PC-3 (cell line): ENCODE measurements at regions not wholly inside any gene's neighbourhood (a gene's known extent, or its start where the extent isn't known, plus 50 kb on each side); places are given as distances from the start of the nearest gene placed in this dataset.

Experiments used
- ATAC-seq: fragments of 200-7000 bp; cut with Tn5 transposase; 2 replicates; pipeline ENCODE4 v1.9.1; 2020; ENCODE audit warnings: mild to moderate bottlenecking, moderate library complexity
- BruUV-seq: library from RNA; stranded (reverse); fragments of 400-500 nt; replicated peaks from 2 replicates; lab custom pipeline; 2021; lab: Mats Ljungman, UMichigan
- CTCF ChIA-PET: fragments of 300-600 bp; sonication (Branson Sonifier 250); formaldehyde crosslinking; loops from one replicate; lab custom pipeline; 2022; ENCODE audit warnings: antibody characterized with exemption; lab: Charles Lee
- POLR2A ChIA-PET: fragments of 300-600 bp; sonication (Branson Sonifier 250); formaldehyde crosslinking; loops from one replicate; lab custom pipeline; 2022; ENCODE audit warnings: antibody characterized with exemption; ENCODE audit not compliant: unreplicated experiment; lab: Charles Lee
- DNase-seq: peaks from one replicate; pipeline ENCODE4 v3.0.0-alpha.2; 2015
- H2AFZ ChIP-seq: fragments of 300-600 bp; sonication (generic); 2 replicates; pipeline ENCODE4 v1.6.0; 2016; ENCODE audit warnings: antibody characterized with exemption, low read length
- H3F3A ChIP-seq: fragments of 300-600 bp; sonication (generic); one replicate; pipeline ENCODE4 v1.6.0; 2017; ENCODE audit warnings: antibody characterized with exemption, low read length, control low read depth, mild to moderate bottlenecking; ENCODE audit not compliant: unreplicated experiment
- H3K27ac ChIP-seq: fragments of 300-600 bp; sonication (generic); 2 replicates; pipeline ENCODE4 v1.5.1; 2016; ENCODE audit warnings: mild to moderate bottlenecking, low read length
- H3K27me3 ChIP-seq: fragments of 300-600 bp; sonication (generic); 2 replicates; pipeline ENCODE4 v1.6.1; 2016; ENCODE audit warnings: low read length, mixed read lengths
- H3K36me3 ChIP-seq: fragments of 300-600 bp; sonication (generic); 2 replicates; pipeline ENCODE4 v1.6.1; 2016; ENCODE audit warnings: low read depth, mixed run types, low read length, mixed read lengths
- H3K4me1 ChIP-seq: fragments of 300-600 bp; sonication (generic); 2 replicates; pipeline ENCODE4 v1.5.1; 2016; ENCODE audit warnings: low read length; ENCODE audit not compliant: insufficient read depth
- H3K4me2 ChIP-seq: fragments of 300-600 bp; sonication (generic); 2 replicates; pipeline ENCODE4 v1.6.0; 2016; ENCODE audit warnings: low read length
- H3K4me3 ChIP-seq: fragments of 300-600 bp; sonication (generic); 2 replicates; pipeline ENCODE4 v1.5.1; 2016; ENCODE audit warnings: mild to moderate bottlenecking, low read length, mixed read lengths
- H3K79me2 ChIP-seq: fragments of 300-600 bp; sonication (generic); 2 replicates; pipeline ENCODE4 v1.6.1; 2017; ENCODE audit warnings: low read length, mixed read lengths
- H3K9ac ChIP-seq: fragments of 300-600 bp; sonication (generic); 2 replicates; pipeline ENCODE4 v1.6.0; 2016; ENCODE audit warnings: mild to moderate bottlenecking, low read length
- H3K9me2 ChIP-seq: fragments of 300-600 bp; sonication (generic); replicated peaks from 2 replicates; pipeline ENCODE4 v1.6.1; 2016; ENCODE audit warnings: mixed run types, low read length, mixed read lengths
- H3K9me3 ChIP-seq: fragments of 300-600 bp; sonication (generic); 2 replicates; pipeline ENCODE4 v1.6.1; 2016; ENCODE audit warnings: low read length, mixed read lengths
- H4K20me1 ChIP-seq: fragments of 300-600 bp; sonication (generic); 2 replicates; pipeline ENCODE4 v1.6.1; 2016; ENCODE audit warnings: low read length, mixed read lengths
- CTCF ChIP-seq: fragments of 300-600 bp; sonication (generic); conservative IDR thresholded peaks from 2 replicates; pipeline ENCODE4 v1.5.1; 2017; ENCODE audit warnings: antibody characterized with exemption, low read depth, mild to moderate bottlenecking, low read length
- EZH2 ChIP-seq: fragments of 300-600 bp; sonication (generic); IDR thresholded peaks from one replicate; pipeline ENCODE4 v1.6.1; 2017; ENCODE audit warnings: antibody characterized with exemption, mild to moderate bottlenecking, low read length; ENCODE audit not compliant: unreplicated experiment
- EZH2phosphoT487 ChIP-seq: fragments of 300-600 bp; sonication (generic); IDR thresholded peaks from 2 replicates; pipeline ENCODE4 v1.6.1; 2018; ENCODE audit warnings: mild to moderate bottlenecking, antibody characterized with exemption, low read length, borderline replicate concordance
- intact Hi-C: fragments of 100-400 bp; cut with micrococcal nuclease; formaldehyde crosslinking; loops from 2 replicates; pipeline ENCODE4 v1.9.0; 2023

- TF ChIP-seq EZH2phosphoT487, result no peak
- no peak for TF ChIP-seq EZH2
- TF ChIP-seq CTCF, result no peak
- no peak overlapping the region for H2AFZ ChIP-seq
- POLR2A ChIA-PET, result no interaction called here
Measured at GRCh38 chr9:74205056-74205455, 292.1 kb upstream of the RORB start.

GRCh38 chr9:74218385-74219063, 278.6 kb upstream of the RORB start:
- CTCF ChIA-PET, result no interaction called here
- intact Hi-C loops, result no loop called here
- Histone ChIP-seq H3K9ac (no peak overlapping the region), H2AFZ (no peak overlapping the region), H3K4me3 (no peak overlapping the region), H3K27ac (no peak overlapping the region), H3K79me2 (no peaks in the 10 kb centered on the region), H3K9me3 (no peaks in the 10 kb centered on the region), H3K36me3 (no peaks in the 10 kb centered on the region), H3K4me1 (no peaks in the 10 kb centered on the region), H3K27me3 (no peaks in the 10 kb centered on the region), H4K20me1 (no peaks in the 10 kb centered on the region), H3K4me2 (no peak overlapping the region), H3K9me2 (no peaks in the 10 kb centered on the region), H3F3A (no peaks in the 10 kb centered on the region)
- ATAC-seq (no peak), DNase-seq (no peak)
- POLR2A ChIA-PET, result no interaction called here
- no TSS peak for BruUV-seq
- TF ChIP-seq EZH2 (no peak), EZH2phosphoT487 (no peak), CTCF (no peak)

More at GRCh38 chr9:74205056-74205455, 292.1 kb upstream of the RORB start:
- H3F3A ChIP-seq, result no peaks in the 10 kb centered on the region
- H3K27me3 ChIP-seq, result no peaks in the 10 kb centered on the region
- BruUV-seq, result no TSS peak
- H3K9me2 ChIP-seq, result no peaks in the 10 kb centered on the region
- H3K4me2 ChIP-seq, result no peak overlapping the region
- no peak overlapping the region for H3K4me3 ChIP-seq
- H3K36me3 ChIP-seq, result no peaks in the 10 kb centered on the region
- intact Hi-C loops, result no loop called here
- CTCF ChIA-PET, result no interaction called here
- no peaks in the 10 kb centered on the region for H3K9me3 ChIP-seq
- ATAC-seq (no peak), DNase-seq (no peak)
- H3K9ac ChIP-seq, result no peak overlapping the region
- no peaks in the 10 kb centered on the region for H3K4me1 ChIP-seq
- no peak overlapping the region for H3K27ac ChIP-seq
- no peaks in the 10 kb centered on the region for H3K79me2 ChIP-seq
- no peaks in the 10 kb centered on the region for H4K20me1 ChIP-seq

GRCh38 chr9:74220327-74220726, 276.8 kb upstream of the RORB start:
- Histone ChIP-seq H3K4me2 (no peak overlapping the region), H3K79me2 (no peaks in the 10 kb centered on the region), H3K9me2 (no peaks in the 10 kb centered on the region), H3K4me3 (no peak overlapping the region), H3K4me1 (no peaks in the 10 kb centered on the region), H3K27ac (no peak overlapping the region), H3K9ac (no peak overlapping the region), H4K20me1 (no peaks in the 10 kb centered on the region), H3K27me3 (no peaks in the 10 kb centered on the region), H3F3A (no peaks in the 10 kb centered on the region), H2AFZ (no peak overlapping the region), H3K36me3 (no peaks in the 10 kb centered on the region), H3K9me3 (no peaks in the 10 kb centered on the region)
- no TSS peak for BruUV-seq
- ATAC-seq, result no peak
- CTCF ChIA-PET, result no interaction called here
- intact Hi-C loops, result no loop called here
- POLR2A ChIA-PET, result no interaction called here
- DNase-seq, result no peak
- TF ChIP-seq EZH2phosphoT487 (no peak), CTCF (no peak), EZH2 (no peak)
